Hepatic stellate cell (primary cell): ENCODE measurements at regions not wholly inside any gene's neighbourhood (a gene's known extent, or its start where the extent isn't known, plus 50 kb on each side); places are given as distances from the start of the nearest gene placed in this dataset.
A peak's percentile ranks its signal among the peaks of the same experiment; 100 is the strongest.
"Not testable (repeated sequence)": the region's sequence is repeated elsewhere in the genome, so short reads cannot be mapped to it uniquely, and the experiment has no call there.

Source experiments
- DNase-seq: peaks from one replicate; pipeline ENCODE4 v3.0.0; 2011; ENCODE audit warnings: low spot score

DNA sequence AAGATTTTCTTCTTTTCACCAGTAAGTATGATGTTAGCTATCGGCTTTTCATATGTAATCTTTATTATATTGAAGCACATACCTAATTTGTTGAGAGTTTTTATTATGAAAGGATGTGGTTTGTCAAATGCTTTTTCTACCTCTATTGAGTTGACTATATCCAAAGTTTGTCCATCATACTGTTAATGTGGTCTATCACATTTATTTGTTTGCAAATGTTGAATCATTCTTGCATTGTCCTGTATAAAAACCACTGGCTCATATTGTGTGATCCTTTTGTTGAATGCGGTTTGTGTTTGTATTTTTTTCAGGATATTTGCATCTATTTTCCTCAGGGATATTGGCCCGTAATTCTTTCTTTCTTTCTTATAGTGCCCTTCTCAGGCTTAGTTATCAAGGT, 675.5 kb downstream of the NUP35 start:
- no peak for DNase-seq

DNA sequence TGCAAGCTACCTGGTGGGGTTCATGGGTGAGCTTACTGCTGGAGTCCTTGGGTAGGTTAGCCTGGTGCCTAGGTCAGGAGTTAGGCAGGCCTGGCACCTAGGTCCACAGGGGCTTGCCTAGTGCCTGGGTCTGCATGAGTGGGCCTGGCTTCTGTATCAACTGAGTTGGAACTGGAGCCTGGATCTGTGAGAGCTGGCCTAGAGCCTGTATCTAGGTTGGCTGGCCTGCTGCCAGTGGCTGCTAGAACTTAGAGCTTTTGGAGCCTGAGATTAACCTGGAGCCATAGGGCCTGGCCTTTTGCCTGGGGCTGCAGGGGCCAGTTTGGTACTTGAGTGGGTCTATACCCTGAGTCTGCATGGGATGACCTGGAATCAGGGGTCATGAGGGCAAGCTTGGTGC, 679.4 kb downstream of the NUP35 start:
- no peak for DNase-seq

DNA sequence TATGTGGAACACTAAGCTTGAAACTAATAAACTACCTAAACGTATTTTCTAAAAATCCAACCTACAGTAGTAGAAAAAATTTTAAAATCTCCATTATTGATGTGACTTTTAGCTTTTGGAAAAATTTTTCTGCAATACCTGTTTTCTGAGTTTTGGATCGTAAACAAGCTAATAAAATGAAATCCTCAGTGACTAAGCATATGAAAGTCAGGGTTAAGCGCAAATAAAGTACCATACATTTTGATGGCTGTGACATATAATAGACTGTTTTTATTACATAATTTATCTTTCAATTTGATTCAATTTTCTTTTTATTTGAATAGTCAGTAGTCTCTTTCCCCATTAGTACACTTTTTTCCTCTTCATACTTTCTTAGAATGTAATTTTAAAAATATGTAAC, 683.6 kb downstream of the NUP35 start:
- no peak for DNase-seq

DNA sequence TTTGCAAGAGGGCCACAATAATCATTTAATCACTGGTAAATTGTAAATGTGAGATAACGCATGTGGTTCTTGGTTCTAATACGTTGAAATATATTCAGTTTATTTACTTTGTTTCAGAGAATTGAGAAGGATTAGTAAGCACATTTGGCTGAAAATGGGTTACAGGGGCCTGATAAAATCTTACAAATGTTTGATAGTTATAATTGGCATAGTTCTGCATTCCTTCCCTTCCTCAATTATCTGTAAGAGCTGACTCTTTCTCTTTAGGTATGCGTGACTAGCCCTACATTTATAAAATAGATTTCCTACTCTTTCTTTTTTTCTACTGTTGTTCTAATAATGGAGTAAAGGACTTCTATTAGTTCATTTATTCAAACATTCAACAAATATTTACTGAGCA, 685.2 kb downstream of the NUP35 start:
- no peak for DNase-seq

DNA sequence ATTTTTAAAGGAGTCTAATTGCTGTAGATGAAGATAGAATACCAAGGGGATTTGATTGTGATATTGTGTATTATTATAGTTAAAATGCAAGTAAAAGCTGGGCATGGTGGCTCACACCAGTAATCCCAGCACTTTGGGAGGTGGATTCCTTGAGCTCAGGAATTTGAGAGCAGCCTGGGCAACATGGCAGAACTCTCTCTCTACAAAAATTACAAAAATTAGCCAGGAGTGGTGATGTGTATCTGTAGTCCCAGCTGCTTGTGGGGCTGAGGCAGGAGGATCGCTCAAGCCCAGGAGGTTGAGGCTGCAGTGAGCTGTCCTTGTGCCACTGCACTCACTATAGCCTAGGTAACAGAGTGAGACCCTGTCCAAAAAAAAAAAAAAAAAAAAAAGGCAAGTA, 687.0 kb downstream of the NUP35 start:
- DNase-seq, result no peak

DNA sequence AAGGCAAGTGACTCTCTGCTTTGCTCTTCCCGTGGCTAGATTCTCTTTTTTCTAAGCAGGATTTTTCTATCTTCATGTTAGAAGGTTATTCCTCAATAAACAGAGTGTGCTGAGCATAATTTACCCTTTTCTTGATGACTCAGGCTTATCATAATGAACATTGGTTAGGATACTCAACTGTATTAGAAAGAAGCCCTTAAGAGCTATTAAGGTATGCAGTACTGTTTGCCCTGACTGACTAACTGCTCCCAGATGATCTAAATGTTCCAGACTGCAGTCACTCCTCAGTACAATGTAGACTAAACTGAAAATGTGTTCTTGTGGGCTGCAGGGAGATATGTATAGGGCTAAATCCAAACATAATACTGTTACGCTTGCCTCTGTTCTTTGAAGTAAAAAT, 687.8 kb downstream of the NUP35 start:
- no peak for DNase-seq

DNA sequence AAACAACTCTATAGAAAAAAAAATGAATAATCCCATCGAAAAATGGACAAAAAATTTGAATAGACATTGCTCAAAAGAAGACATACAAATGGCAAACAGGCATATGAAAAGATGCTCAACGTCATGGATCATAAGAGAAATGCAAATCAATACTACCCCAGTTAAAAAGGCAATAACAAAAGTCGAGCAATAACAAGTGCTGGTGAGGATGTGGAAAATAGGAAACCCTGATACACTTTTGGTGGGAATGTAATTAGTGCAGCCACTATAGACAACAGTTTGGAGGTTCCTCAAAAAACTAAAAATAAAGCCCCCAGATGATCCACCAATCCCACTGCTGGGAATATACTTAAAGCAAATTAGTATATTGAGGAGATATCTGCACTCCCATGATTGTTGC, 701.5 kb downstream of the NUP35 start:
- no peak for DNase-seq

DNA sequence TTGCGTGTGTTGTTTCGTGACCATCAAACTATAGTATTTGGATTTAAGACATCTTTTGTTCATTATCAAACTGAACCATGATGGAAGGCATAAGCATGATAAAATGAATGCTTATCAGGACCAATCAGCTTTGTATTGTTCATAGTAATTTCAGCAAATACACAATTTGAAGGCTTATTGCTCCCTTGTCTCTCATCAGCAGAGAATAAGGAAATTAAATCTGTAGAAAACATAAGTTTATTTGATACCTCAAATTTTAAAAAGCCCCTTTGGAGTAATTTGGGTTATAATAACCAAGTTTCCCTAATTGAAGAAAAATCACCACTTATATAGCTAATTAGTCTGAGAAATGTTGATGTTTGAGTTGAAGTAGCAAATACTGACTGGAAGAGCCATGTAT, 705.7 kb downstream of the NUP35 start:
- DNase-seq, result no peak

DNA sequence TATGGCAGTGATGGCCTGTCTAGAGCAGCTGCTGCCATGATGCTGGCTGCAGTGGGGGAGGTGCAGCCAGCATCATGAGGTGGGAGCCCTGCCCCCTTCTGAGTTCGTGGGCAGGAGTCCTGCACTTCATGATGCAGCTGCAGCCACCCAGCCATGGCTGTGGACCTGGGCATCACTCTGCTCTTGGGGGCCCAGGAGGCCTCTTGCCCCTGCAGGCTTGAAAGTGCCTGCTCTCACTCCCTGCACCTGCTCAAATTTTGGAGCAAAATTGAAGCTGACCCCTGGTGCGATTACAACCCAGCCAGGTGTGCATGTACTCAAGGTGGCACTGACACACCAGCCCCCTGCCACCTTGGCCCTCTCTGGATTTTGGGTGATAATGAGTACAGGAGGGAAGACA, 712.9 kb downstream of the NUP35 start:
- DNase-seq, result no peak

DNA sequence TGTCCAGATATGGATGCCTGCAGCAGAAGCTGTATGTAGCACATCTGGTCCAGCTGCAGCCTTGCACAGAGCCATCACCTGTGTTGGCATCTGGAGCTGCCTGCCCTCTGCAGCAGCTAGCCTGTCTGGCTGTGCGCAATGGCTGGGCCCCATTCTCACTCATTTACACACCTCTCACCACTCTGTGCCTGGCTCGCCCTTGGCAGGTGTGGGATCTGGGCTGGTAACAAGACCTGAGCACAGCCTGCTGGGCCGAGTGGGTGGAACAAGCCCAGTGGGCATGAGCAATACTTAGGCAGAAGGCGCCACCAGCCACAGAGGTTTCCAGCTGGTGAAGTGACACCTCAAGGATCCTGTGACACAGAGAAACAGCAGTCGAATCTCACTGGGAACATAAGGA, 714.1 kb downstream of the NUP35 start:
- DNase-seq, result no peak

DNA sequence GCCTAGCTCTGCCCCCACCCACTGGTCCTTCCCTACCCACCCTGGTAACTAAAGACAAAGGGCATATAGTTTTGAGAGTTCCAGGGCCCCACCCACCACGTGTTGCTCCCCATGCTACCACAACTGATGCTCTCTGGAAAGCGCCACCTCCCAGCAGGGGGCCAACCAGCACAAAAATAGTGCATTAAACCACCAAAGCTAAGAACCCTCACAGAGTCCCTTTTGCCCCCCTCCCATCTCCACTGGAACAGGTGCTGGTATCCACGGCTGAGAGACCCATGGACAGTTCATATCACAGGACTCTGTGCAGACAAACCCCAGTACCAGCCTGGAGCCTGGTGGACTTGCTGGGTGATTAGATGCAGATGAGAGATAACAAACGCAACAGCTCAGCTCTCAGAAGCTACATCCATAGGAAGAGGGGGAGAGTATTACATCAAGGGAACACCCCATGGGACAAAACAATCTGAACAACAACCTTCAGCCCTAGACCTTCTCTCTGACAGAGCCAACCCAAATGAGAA, 715.9 kb downstream of the NUP35 start:
- DNase-seq, result no peak

DNA sequence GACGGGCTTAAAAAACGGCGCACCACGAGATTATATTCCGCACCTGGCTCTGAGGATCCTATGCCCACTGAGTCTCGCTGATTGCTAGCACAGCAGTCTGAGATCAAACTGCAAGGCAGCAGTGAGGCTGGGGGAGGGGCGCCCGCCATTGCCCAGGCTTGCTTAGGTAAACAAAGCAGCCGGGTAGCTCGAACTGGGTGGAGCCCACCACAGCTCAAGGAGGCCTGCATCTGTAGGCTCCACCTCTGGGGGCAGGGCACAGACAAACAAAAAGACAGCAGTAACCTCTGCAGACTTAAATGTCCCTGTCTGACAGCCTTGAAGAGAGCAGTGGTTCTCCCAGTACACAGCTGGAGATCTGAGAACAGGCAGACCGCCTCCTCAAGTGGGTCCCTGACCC, 725.6 kb downstream of the NUP35 start:
- DNase-seq, result not testable (repeated sequence)

DNA sequence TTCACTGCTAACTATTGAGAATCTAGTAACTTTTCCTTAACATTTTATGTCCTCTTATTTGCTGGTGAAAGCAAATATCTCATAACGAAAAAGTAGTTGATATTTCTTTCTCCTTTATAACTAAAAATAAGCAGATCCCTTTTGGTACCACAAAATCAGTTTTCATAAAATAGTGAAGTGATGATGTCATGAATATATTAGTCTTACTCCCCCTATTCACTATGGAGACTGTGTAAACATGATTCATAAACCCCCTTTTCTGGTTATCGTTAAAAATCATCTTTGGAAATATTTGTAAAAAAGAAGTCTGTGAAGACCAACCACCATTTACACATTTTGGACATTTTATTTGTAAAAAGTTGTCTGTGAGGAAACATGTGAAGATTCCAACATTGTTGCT, 734.9 kb downstream of the NUP35 start:
- DNase-seq, result peak; percentile 6

DNA sequence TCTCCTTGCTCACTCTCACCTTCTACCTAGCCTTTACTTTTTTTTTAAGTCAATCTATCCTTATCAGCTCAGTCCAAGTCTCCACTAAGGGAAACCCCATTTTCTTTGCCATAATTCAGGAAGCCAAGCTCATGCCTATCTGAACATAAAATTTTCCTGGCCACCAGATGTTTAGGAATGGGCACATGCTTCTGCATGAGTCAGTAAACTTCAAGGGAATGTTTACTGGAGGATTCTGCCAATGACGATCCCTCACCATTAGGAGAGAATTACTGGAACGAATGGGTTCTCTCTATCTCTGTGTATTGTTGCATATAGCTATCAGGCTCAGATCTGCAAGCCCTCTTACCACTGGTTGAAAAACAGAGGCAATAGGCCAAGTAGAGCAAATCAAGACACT, 731.7 kb upstream of the ZNF804A start:
- no peak for DNase-seq

DNA sequence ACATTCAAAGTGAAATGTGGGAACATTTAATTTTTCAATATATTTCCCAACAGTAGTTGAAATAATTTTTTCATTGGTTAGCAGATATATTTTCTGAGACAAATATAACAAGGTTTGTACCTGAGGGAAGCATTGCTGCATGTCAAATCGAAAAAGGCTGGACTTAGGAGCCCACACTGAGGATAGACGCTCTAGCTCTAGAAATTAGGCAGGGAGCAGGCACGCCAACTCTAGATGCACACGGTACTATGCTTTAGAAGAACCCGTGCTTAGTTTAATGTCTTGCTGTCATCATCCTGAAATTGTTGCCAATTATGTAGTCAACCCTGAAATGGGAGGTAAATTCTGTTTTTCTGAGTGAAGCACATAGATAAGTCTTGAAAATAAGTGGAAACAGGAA, 731.1 kb upstream of the ZNF804A start:
- DNase-seq, result no peak

DNA sequence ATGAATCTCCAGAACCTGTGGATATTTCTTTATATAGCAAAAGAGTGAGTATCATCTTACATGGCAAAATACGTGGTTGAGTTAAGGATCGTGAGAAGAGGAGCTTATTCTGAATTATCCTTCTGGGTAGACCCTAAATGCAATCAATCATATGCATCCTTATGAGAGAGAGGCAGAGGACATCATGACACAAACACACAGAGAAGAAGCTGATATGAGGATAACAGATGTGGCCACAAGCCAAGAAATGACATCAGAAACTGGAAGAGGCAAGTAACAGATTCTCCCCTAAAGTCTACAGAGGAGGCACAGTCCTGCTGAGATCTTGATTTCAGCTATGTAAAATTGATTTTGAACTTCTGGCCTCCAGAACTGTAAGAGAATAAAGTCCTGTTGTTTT, 730.2 kb upstream of the ZNF804A start:
- no peak for DNase-seq

DNA sequence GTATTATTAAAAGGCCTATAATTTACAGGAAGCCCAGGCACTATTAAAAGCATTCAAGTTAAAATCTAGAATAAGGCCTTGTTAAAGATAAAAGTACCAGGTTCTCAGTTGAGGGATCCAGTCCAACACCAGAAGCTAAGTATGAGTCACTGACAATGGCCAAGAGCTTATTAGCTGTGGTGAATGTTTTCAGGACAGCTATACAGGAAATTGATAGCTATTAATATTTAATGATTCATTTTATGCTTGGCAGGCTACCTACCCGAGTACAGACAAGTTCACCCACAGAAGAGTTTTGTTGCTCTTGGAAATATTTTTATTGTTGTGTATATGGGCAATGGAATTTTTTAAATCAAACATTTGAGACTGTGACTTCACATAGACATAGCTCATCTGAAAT, 729.6 kb upstream of the ZNF804A start:
- peak; percentile 9 for DNase-seq

DNA sequence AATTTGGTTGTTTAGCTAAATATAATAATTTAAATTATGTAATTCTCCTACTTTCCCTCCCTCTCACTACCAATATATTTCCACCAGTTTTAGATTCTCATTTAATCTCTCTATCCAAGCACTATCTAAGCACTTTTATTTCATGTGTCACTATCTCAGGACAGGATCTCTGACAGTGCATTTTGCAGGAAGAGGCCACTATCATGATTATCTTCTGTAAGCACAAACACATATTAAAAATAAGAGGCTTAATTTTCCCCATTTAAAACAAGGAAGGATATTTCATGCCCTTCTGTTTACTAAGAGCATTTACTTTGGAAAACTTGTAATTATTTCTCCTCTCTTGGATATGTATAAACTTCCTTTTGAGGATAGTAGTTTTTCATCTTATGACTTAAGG, 726.2 kb upstream of the ZNF804A start:
- no peak for DNase-seq

DNA sequence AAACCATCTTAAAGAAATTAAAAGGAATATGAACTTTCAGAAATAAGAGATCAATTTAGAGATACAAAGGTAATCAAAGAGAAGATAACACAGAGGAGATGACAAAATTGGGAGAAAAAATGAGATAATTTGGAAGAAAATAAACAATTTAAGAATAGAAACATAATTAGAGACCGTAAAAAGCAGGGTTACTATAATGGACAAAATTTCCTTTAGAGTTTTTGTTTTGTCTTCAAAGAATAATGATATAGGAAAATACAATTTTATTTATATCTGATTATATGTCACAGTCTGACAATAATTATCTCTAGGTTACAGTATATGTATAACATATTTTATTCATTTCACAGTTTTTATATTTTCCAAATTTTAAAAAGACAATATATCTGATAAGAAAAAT, 716.4 kb upstream of the ZNF804A start:
- no peak for DNase-seq

DNA sequence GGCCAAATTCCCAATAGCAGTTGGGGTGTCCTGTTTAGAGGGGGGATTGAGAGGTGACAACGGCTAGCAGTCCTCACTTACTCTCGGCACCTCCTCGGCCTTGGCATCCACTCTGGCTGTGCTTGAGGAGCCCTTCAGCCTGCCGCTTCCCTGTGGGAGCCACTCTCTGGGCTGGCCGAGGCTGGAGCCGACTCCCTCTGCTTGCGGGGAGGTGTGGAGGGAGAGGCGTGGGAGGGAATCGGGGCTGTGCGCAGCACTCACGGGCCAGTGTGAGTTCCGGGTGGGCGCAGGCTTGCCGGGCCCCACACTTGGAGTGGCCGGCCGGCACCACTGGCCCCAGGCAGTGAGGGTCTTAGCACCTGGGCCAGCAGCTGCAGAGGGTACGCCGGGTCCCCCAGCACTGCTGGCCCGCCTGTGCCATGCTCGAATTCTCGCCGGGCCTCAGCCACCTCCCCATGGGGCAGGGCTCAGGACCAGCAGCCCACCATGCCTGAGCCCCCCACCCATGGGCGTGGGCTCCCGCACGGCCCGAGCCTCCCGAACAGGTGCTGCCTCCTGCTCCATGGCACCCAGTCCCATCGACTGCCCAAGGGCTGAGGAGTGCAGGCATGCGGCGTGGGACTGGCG, 705.9 kb upstream of the ZNF804A start:
- DNase-seq, result no peak

DNA sequence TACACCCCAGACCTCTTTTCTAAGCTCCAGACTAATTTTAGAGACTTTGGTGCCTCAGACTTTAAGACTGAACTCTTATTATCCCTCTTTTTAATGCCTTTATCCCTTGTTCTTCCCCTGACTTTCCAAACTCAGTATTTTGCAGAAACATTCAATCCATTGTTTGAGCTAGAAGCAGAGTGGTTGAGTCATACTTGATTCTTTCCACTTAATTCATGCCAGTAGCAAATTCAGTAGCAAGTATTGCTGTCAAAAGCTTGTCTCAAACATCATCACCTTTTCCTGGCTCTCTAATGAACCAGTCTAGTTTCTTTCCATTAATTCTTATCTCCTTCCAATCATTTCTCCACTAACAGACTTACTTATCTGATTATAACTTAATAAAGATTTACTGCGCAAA, 699.7 kb upstream of the ZNF804A start:
- DNase-seq, result peak; percentile 2

DNA sequence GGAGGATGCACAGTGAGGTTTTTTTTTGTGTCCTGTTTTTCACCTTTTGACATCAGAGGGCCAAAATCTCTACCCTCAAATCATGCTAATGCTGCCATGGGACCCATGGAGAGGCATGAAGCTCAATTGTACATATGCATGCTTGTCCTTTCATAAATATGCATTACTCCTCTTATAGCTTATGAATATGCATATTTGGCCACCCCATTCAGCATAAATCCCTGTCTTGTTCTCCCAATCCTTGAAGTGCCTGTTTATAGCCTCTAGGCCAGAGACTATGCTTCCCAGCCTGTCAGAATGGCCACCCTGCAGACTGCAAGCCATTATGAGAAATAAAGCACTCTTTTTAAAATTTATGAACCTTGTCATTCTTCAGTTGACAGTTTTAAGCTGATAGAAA, 696.4 kb upstream of the ZNF804A start:
- no peak for DNase-seq

DNA sequence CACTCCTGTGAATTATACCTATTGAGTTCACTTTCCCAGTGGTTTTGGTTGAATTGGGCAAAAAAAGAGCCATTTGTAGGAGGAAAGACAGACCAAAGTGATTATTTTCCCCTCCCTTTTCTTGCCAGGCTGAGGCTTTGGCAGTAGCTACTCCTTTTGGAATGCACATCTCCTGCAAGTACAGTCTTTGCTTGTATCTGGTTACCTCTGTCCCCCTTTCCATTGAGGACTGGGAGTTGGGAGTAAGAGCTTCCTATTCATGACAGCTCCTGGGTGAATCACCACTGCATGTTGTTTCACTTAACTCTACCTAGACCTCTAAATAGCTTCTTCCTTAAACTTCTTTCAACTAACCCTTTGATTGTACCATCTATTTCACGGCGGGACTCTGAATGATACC, 695.3 kb upstream of the ZNF804A start:
- DNase-seq, result no peak

DNA sequence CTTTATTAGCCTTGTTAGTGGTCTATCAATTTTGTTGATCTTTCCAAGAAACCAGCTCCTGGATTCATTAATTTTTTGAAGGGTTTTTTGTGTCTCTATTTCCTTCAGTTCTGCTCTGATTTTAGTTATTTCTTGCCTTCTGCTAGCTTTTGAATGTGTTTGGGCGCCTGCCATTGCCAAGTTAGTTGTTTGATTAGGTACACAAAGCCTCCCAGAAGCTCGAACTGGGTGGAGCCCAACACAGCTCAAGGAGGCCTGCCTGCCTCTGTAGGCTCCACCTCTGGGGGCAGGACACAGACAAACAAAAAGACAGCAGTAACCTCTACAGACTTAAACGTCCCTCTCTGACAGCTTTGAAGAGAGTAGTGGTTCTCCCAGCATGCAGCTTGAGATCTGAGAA, 682.3 kb upstream of the ZNF804A start:
- DNase-seq, result not testable (repeated sequence)

DNA sequence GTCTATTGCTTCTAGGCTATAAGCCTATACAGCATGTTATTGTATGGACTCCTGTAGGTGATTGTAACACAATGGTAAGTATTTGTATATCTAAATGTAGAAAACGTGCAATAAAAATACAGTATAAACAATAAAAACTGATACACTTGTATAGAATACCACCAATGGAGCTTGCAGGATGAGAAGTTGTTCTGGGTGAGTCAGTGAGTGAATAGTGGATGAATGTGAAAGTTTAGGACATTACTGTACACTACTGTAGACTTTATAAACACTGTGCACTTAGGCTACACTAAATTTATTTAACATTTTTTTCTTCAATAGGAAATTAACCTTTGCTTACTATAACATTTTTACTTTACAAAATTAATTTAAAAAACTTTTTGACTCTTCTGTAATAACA, 679.2 kb upstream of the ZNF804A start:
- DNase-seq, result no peak
